Gastrocnemius medialis (tissue), 4 donors: ENCODE measurements at regions not wholly inside any gene's neighbourhood (a gene's known extent, or its start where the extent isn't known, plus 50 kb on each side); places are given as distances from the start of the nearest gene placed in this dataset.

Experiments
- CTCF ChIP-seq, 5 experiments: fragments of 450-650 bp in 3 of 5; fragments of 200-600 bp in 2 of 5; sonication (generic) in 2 of 5; IDR thresholded peaks in 4 of 5; conservative IDR thresholded peaks in 1 of 5; 1 replicate in 4 of 5; 2 replicates in 1 of 5; pipeline ENCODE4 v1.5.1; 2016 to 2019; ENCODE audit warnings: antibody characterized with exemption in 5 of 5, mild to moderate bottlenecking in 3 of 5, moderate library complexity in 3 of 5
- POLR2A ChIP-seq, 2 donors: fragments of 450-650 bp; IDR thresholded peaks; one replicate each; pipeline ENCODE4 v1.6.1; 2017; ENCODE audit warnings: antibody characterized with exemption in 2 of 2, mild to moderate bottlenecking in 2 of 2, moderate library complexity in 2 of 2

- TF ChIP-seq CTCF (IDR thresholded peaks at IDR 0.05 in 4 of 5, conservative IDR thresholded peaks at IDR 0.05 in 1 of 5), result no peak
- TF ChIP-seq POLR2A (IDR thresholded peaks at IDR 0.05), result no peak
These were observed 69.0 kb downstream of the FOXI2 start for GRCh38 chr10:127805950-127806349.
